WTC11 (cell line): ENCODE measurements at regions not wholly inside any gene's neighbourhood (a gene's known extent, or its start where the extent isn't known, plus 50 kb on each side); places are given as distances from the start of the nearest gene placed in this dataset.

Experiments
- ATAC-seq: fragments of 200-7000 bp; cut with Tn5 transposase; 2 replicates; pipeline ENCODE4 v1.10.0; 2021; ENCODE audit warnings: mild to moderate bottlenecking, moderate library complexity
- CTCF ChIA-PET: fragments of 300-600 bp; sonication (Branson Sonifier 250); formaldehyde crosslinking; loops from one replicate; lab custom pipeline; 2021; ENCODE audit warnings: antibody characterized with exemption; lab: Charles Lee
- POLR2A ChIA-PET: fragments of 350-600 bp; sonication (Branson Sonifier 250); formaldehyde crosslinking; loops from one replicate; lab custom pipeline; 2021; ENCODE audit warnings: antibody characterized with exemption; lab: Charles Lee
- DNase-seq: peaks from one replicate; pipeline ENCODE4 v3.0.0; 2021; ENCODE audit warnings: low spot score
- H3K27ac Mint-ChIP-seq: 2 replicates; pipeline ENCODE4 v1.8.0; 2021; ENCODE audit warnings: mixed read lengths
- H3K27me3 Mint-ChIP-seq: 2 replicates; pipeline ENCODE4 v1.8.0; 2021; ENCODE audit warnings: low read depth, mild to moderate bottlenecking, moderate library complexity, mixed read lengths
- H3K36me3 Mint-ChIP-seq: 2 replicates; pipeline ENCODE4 v1.8.0; 2021; ENCODE audit warnings: mixed read lengths
- H3K4me1 Mint-ChIP-seq: 2 replicates; pipeline ENCODE4 v1.8.0; 2022; ENCODE audit warnings: mixed read lengths
- H3K4me3 Mint-ChIP-seq: 2 replicates; pipeline ENCODE4 v1.8.0; 2021; ENCODE audit warnings: mild to moderate bottlenecking, moderate library complexity, mixed read lengths
- H3K9me3 Mint-ChIP-seq: 2 replicates; pipeline ENCODE4 v1.8.0; 2021; ENCODE audit warnings: mixed read lengths
- ATF2 ChIP-seq: sonication (generic); formaldehyde crosslinking; IDR thresholded peaks from 2 replicates; pipeline ENCODE4 v1.8.1; 2022; ENCODE audit warnings: low read depth, missing genetic modification reagents, borderline replicate concordance
- ATF3 ChIP-seq: sonication (generic); formaldehyde crosslinking; conservative IDR thresholded peaks from 2 replicates; pipeline ENCODE4 v1.8.1; 2022; ENCODE audit warnings: mild to moderate bottlenecking, missing genetic modification reagents
- CDX4 ChIP-seq: fragments of 250-450 bp; sonication (Bioruptor Pico); IDR thresholded peaks from 2 replicates; pipeline ENCODE4 v1.9.0; 2021; ENCODE audit warnings: moderate library complexity, mild to moderate bottlenecking, inconsistent platforms, borderline replicate concordance
- CREM ChIP-seq: sonication (generic); formaldehyde crosslinking; IDR thresholded peaks from 2 replicates; pipeline ENCODE4 v1.8.1; 2022; ENCODE audit warnings: mild to moderate bottlenecking, missing genetic modification reagents, moderate library complexity
- E2F1 ChIP-seq: sonication (generic); formaldehyde crosslinking; IDR thresholded peaks from 2 replicates; pipeline ENCODE4 v1.8.0; 2022; ENCODE audit warnings: mild to moderate bottlenecking, missing genetic modification reagents
- E2F4 ChIP-seq: sonication (generic); formaldehyde crosslinking; IDR thresholded peaks from 2 replicates; pipeline ENCODE4 v1.8.1; 2022; ENCODE audit warnings: low read depth, mild to moderate bottlenecking, moderate library complexity, missing genetic modification reagents, borderline replicate concordance
- ELF4 ChIP-seq: sonication (generic); formaldehyde crosslinking; IDR thresholded peaks from 2 replicates; pipeline ENCODE4 v1.8.1; 2022; ENCODE audit warnings: low read depth, mild to moderate bottlenecking, moderate library complexity, missing genetic modification reagents
- EMX1 ChIP-seq: fragments of 250-450 bp; sonication (Bioruptor Pico); IDR thresholded peaks from 2 replicates; pipeline ENCODE4 v1.8.0; 2021; ENCODE audit warnings: mild to moderate bottlenecking
- FOXK1 ChIP-seq: sonication (generic); formaldehyde crosslinking; IDR thresholded peaks from 2 replicates; pipeline ENCODE4 v1.8.0; 2022; ENCODE audit warnings: mild to moderate bottlenecking, moderate library complexity, missing genetic modification reagents
- FOXP1 ChIP-seq: sonication (generic); formaldehyde crosslinking; IDR thresholded peaks from 2 replicates; pipeline ENCODE4 v1.8.0; 2022; ENCODE audit warnings: missing genetic modification reagents, mild to moderate bottlenecking, moderate library complexity, borderline replicate concordance
- FOXP4 ChIP-seq: sonication (generic); formaldehyde crosslinking; IDR thresholded peaks from 2 replicates; pipeline ENCODE4 v1.8.0; 2022; ENCODE audit warnings: mild to moderate bottlenecking, missing genetic modification reagents
- GABPB1 ChIP-seq: sonication (generic); formaldehyde crosslinking; IDR thresholded peaks from 2 replicates; pipeline ENCODE4 v1.8.1; 2023; ENCODE audit warnings: mild to moderate bottlenecking, missing genetic modification reagents
- HMGA2 ChIP-seq: fragments of 250-450 bp; sonication (Bioruptor Pico); IDR thresholded peaks from 2 replicates; pipeline ENCODE4 v1.4.0; 2021; ENCODE audit warnings: mild to moderate bottlenecking, moderate library complexity
- IRF1 ChIP-seq: sonication (generic); formaldehyde crosslinking; IDR thresholded peaks from 2 replicates; pipeline ENCODE4 v1.8.0; 2023; ENCODE audit warnings: missing genetic modification reagents
- KAT7 ChIP-seq: sonication (generic); formaldehyde crosslinking; IDR thresholded peaks from 2 replicates; pipeline ENCODE4 v1.8.1; 2023; ENCODE audit warnings: missing genetic modification reagents, mild to moderate bottlenecking, borderline replicate concordance
- MAX ChIP-seq: sonication (generic); formaldehyde crosslinking; IDR thresholded peaks from 2 replicates; pipeline ENCODE4 v1.8.0; 2022; ENCODE audit warnings: mild to moderate bottlenecking, missing genetic modification reagents
- MYBL2 ChIP-seq: sonication (generic); formaldehyde crosslinking; IDR thresholded peaks from 2 replicates; pipeline ENCODE4 v1.8.1; 2023; ENCODE audit warnings: mild to moderate bottlenecking, moderate library complexity, missing genetic modification reagents
- NFATC4 ChIP-seq: fragments of 250-450 bp; sonication (Bioruptor Pico); IDR thresholded peaks from 2 replicates; pipeline ENCODE4 v1.9.0; 2021; ENCODE audit warnings: mild to moderate bottlenecking
- NR1H2 ChIP-seq: sonication (generic); formaldehyde crosslinking; IDR thresholded peaks from 2 replicates; pipeline ENCODE4 v1.9.0; 2021; ENCODE audit warnings: mild to moderate bottlenecking, moderate library complexity, missing genetic modification reagents
- RORB ChIP-seq: fragments of 250-450 bp; sonication (Bioruptor Pico); IDR thresholded peaks from 2 replicates; pipeline ENCODE4 v1.9.0; 2021; ENCODE audit warnings: mild to moderate bottlenecking
- USF1 ChIP-seq: sonication (generic); formaldehyde crosslinking; IDR thresholded peaks from 2 replicates; pipeline ENCODE4 v1.8.0; 2022; ENCODE audit warnings: mild to moderate bottlenecking, missing genetic modification reagents
- ZNF138 ChIP-seq: sonication (generic); formaldehyde crosslinking; conservative IDR thresholded peaks from 2 replicates; pipeline ENCODE4 v1.8.1; 2022; ENCODE audit warnings: mild to moderate bottlenecking, moderate library complexity, missing genetic modification reagents
- ZNF512 ChIP-seq: sonication (generic); formaldehyde crosslinking; IDR thresholded peaks from 2 replicates; pipeline ENCODE4 v1.8.1; 2022; ENCODE audit warnings: missing genetic modification reagents, borderline replicate concordance

GRCh38 chr16:85330006-85330693 is 217.9 kb upstream of the CIBAR2 start (continued):
- TF ChIP-seq IRF1 (CRISPR knock-in tag) (no peak), GABPB1 (no peak), ZNF138 (no peak), FOXP4 (CRISPR knock-in tag) (no peak), ATF2 (CRISPR knock-in tag) (no peak), CREM (no peak), MYBL2 (no peak), ELF4 (CRISPR knock-in tag) (no peak), MAX (CRISPR knock-in tag) (no peak)

GRCh38 chr16:85330694-85331188 is 218.5 kb upstream of the CIBAR2 start:
- no peak for DNase-seq
- peak overlapping the region; percentile 47; the same call in 1 of the 2 replicates for H3K27ac Mint-ChIP-seq
- no peak for TF ChIP-seq ATF3 (CRISPR knock-in tag)
- TF ChIP-seq FOXP1: no peak
- TF ChIP-seq ZNF512 (CRISPR knock-in tag): no peak
- TF ChIP-seq FOXK1 (CRISPR knock-in tag): peak; percentile 62; the same call in 1 of the 2 replicates
- no peak for TF ChIP-seq E2F1
- TF ChIP-seq NR1H2 (CRISPR knock-in tag): no peak
- no peak for TF ChIP-seq RORB (CRISPR knock-in tag)
- TF ChIP-seq NFATC4: no peak
- TF ChIP-seq HMGA2 (CRISPR knock-in tag): peak; percentile 72; the same call in 1 of the 2 replicates
- TF ChIP-seq EMX1: no peak
- TF ChIP-seq USF1 (CRISPR knock-in tag): no peak
- TF ChIP-seq FOXP4 (CRISPR knock-in tag): no peak
- no peak for TF ChIP-seq E2F4 (CRISPR knock-in tag)
- no peak for TF ChIP-seq KAT7 (CRISPR knock-in tag)
- TF ChIP-seq CDX4: no peak

More at GRCh38 chr16:85330694-85331188, 218.5 kb upstream of the CIBAR2 start:
- H3K27me3 Mint-ChIP-seq: peaks cover 52% of the 10 kb centered on the region
- peaks cover 73% of the 10 kb centered on the region for H3K4me1 Mint-ChIP-seq
- H3K4me3 Mint-ChIP-seq: peak overlapping the region; percentile 53
- no peaks in the 10 kb centered on the region for H3K36me3 Mint-ChIP-seq
- peak; percentile 32 for ATAC-seq
- ChIA-PET CTCF (interaction anchor here (0.6 to 3.3 kb wide), 49 partner anchors 9 to 301 kb away, joined by 3 to 23 read pairs (median 4); partner anchors contain the start of gene GSE1), POLR2A (no interaction called here)
- H3K9me3 Mint-ChIP-seq: no peaks in the 10 kb centered on the region
